Neuronal stem cell (in vitro differentiated cells): ENCODE measurements at regions not wholly inside any gene's neighbourhood (a gene's known extent, or its start where the extent isn't known, plus 50 kb on each side); places are given as distances from the start of the nearest gene placed in this dataset.
A peak's percentile ranks its signal among the peaks of the same experiment; 100 is the strongest.

Experiments
- DNase-seq: peaks from one replicate; pipeline ENCODE4 v3.0.0-alpha.2; 2013; ENCODE audit warnings: low spot score
- H2AFZ ChIP-seq: one replicate; pipeline ENCODE4 v1.6.1; 2013; ENCODE audit warnings: mild to moderate bottlenecking, low read length, inconsistent platforms
- H2AK5ac ChIP-seq: 2 replicates; pipeline ENCODE4 v1.6.1; 2013; ENCODE audit warnings: low read depth, mild to moderate bottlenecking, inconsistent platforms, low read length, moderate library complexity, mixed read lengths
- H2BK120ac ChIP-seq: 2 replicates; pipeline ENCODE4 v1.6.1; 2013; ENCODE audit warnings: low read depth, mild to moderate bottlenecking, inconsistent platforms, low read length, moderate library complexity, mixed read lengths
- H2BK12ac ChIP-seq: one replicate; pipeline ENCODE4 v1.6.1; 2013; ENCODE audit warnings: low read length, inconsistent platforms
- H2BK15ac ChIP-seq: 2 replicates; pipeline ENCODE4 v1.6.1; 2013; ENCODE audit warnings: mild to moderate bottlenecking, low read length, inconsistent platforms, mixed read lengths
- H2BK5ac ChIP-seq: one replicate; pipeline ENCODE4 v1.6.1; 2013; ENCODE audit warnings: inconsistent platforms, mild to moderate bottlenecking, low read length, moderate library complexity
- H3K14ac ChIP-seq: one replicate; pipeline ENCODE4 v1.6.1; 2013; ENCODE audit warnings: low read length, inconsistent platforms
- H3K18ac ChIP-seq: 2 replicates; pipeline ENCODE4 v1.6.1; 2013; ENCODE audit warnings: low read length, inconsistent platforms
- H3K23ac ChIP-seq: 2 replicates; pipeline ENCODE4 v1.6.1; 2013; ENCODE audit warnings: low read depth, mild to moderate bottlenecking, mixed read lengths, low read length, inconsistent platforms; ENCODE audit not compliant: poor library complexity
- H3K27ac ChIP-seq: replicated peaks from 3 replicates; pipeline ENCODE4 v1.5.1; 2013; ENCODE audit warnings: low read length, inconsistent platforms
- H3K27me3 ChIP-seq, 3 experiments: 2 replicates each; pipeline ENCODE4 v1.6.1; 2013; ENCODE audit warnings: low read length in 3 of 3, mild to moderate bottlenecking in 2 of 3, inconsistent platforms in 1 of 3, low read depth in 1 of 3, mixed read lengths in 1 of 3, moderate library complexity in 1 of 3; ENCODE audit not compliant: control insufficient read depth in 3 of 3, insufficient read depth in 3 of 3
- H3K36me3 ChIP-seq, 2 donors: replicated peaks in 1 of 2; 2 replicates each; pipeline ENCODE4 v1.6.1; 2013; ENCODE audit warnings: low read length in 2 of 2; ENCODE audit not compliant: control insufficient read depth in 2 of 2, insufficient read depth in 2 of 2
- H3K4ac ChIP-seq: 2 replicates; pipeline ENCODE4 v1.6.1; 2013; ENCODE audit warnings: inconsistent platforms, mild to moderate bottlenecking, low read length, moderate library complexity
- H3K4me1 ChIP-seq, 2 donors: 1 replicate in 1 of 2; 2 replicates in 1 of 2; pipeline ENCODE4 v1.6.1; 2013; ENCODE audit warnings: low read length in 2 of 2, low read depth in 1 of 2; ENCODE audit not compliant: control insufficient read depth in 2 of 2, insufficient read depth in 1 of 2
- H3K4me2 ChIP-seq: one replicate; pipeline ENCODE4 v1.6.1; 2013; ENCODE audit warnings: mild to moderate bottlenecking, low read length, inconsistent platforms; ENCODE audit not compliant: insufficient read depth, poor library complexity, severe bottlenecking
- H3K4me3 ChIP-seq, 2 donors: 2 replicates each; pipeline ENCODE4 v1.5.1; 2013; ENCODE audit warnings: low read length in 2 of 2, mild to moderate bottlenecking in 2 of 2, inconsistent platforms in 1 of 2, moderate library complexity in 1 of 2
- H3K79me1 ChIP-seq: one replicate; pipeline ENCODE4 v1.6.1; 2013; ENCODE audit warnings: low read depth, mild to moderate bottlenecking, inconsistent platforms, low read length, moderate library complexity
- H3K9ac ChIP-seq: one replicate; pipeline ENCODE4 v1.6.1; 2013; ENCODE audit warnings: mild to moderate bottlenecking, low read depth, low read length, inconsistent platforms; ENCODE audit not compliant: poor library complexity
- H3K9me3 ChIP-seq, 2 donors: replicated peaks in 1 of 2; 2 replicates each; pipeline versions ENCODE3 to v1.6.1; 2013; ENCODE audit warnings: low read length in 2 of 2, mild to moderate bottlenecking in 2 of 2, inconsistent platforms in 1 of 2, low read depth in 1 of 2, mixed read lengths in 1 of 2, moderate library complexity in 1 of 2; ENCODE audit not compliant: control insufficient read depth in 2 of 2, insufficient read depth in 1 of 2
- H4K8ac ChIP-seq: one replicate; pipeline ENCODE4 v1.6.1; 2013; ENCODE audit warnings: low read depth, mild to moderate bottlenecking, inconsistent platforms, low read length, moderate library complexity
- H4K91ac ChIP-seq: one replicate; pipeline ENCODE4 v1.6.1; 2013; ENCODE audit warnings: low read length, low read depth, mild to moderate bottlenecking, inconsistent platforms; ENCODE audit not compliant: poor library complexity
- WGBS, 2 donors: extraction: QIAGEN DNeasy Blood & Tissue Kit; methylation state at CpG; one replicate each; pipeline ENCODE4 v1.1.7; 2013; ENCODE audit warnings: missing lambda C conversion rate in 2 of 2, mixed read lengths in 1 of 2; ENCODE audit not compliant: insufficient read length in 2 of 2, insufficient replicate concordance in 1 of 2; ENCODE audit errors: extremely low coverage in 2 of 2; 5-methylcytosine and 5-hydroxymethylcytosine counted together

- H3K36me3 ChIP-seq: no peaks in the 10 kb centered on the region
- H3K4me1 ChIP-seq: peaks cover 8 to 9% of the 10 kb centered on the region in 2 donors
- no peak overlapping the region for H2BK120ac ChIP-seq
- no peak overlapping the region for H3K4me2 ChIP-seq
- H2AK5ac ChIP-seq: no peak overlapping the region
- WGBS, 2 donors: no CpG with 5 or more reads among the region's 2 CpGs
- no peak overlapping the region for H3K14ac ChIP-seq
- H3K9me3 ChIP-seq: no peaks in the 10 kb centered on the region
- H3K9ac ChIP-seq: no peak overlapping the region
- H3K4ac ChIP-seq: no peak overlapping the region
- no peak overlapping the region for H2AFZ ChIP-seq
- no peaks in the 10 kb centered on the region for H3K79me1 ChIP-seq
- H4K91ac ChIP-seq: no peak overlapping the region
- H2BK12ac ChIP-seq: no peak overlapping the region
- H3K27me3 ChIP-seq: no peaks in the 10 kb centered on the region
- H4K8ac ChIP-seq: no peak overlapping the region
- no peak overlapping the region for H2BK15ac ChIP-seq
- no peak overlapping the region for H2BK5ac ChIP-seq
- no peak overlapping the region for H3K18ac ChIP-seq
- no peak overlapping the region for H3K23ac ChIP-seq
- no peak overlapping the region for H3K27ac ChIP-seq
- H3K4me3 ChIP-seq: no peak overlapping the region
- no peak for DNase-seq
Measured at GRCh38 chr15:95880630-95881029, 449.9 kb upstream of the NR2F2 start.

DNA sequence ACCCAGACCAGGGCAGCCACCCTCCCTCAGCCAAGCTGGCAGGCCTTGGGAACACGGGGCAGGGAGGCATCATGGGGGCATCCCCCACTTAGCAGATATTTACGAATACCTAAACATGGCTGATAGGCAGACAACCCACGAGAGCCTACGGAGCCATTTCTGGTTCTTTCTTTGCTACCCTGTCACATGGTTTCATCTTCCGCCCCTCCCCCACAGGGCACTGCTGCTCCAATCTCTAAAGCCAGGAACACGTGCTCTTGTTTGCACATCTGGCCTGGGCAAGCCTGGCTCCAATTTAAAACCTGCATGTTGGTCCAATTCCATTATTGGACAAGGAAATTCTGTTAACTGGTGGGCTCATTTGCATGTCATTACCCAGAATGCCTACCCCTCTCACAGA lies 447.4 kb upstream of the NR2F2 start:
- DNase-seq: no peak
- no CpG with 5 or more reads among the region's 6 CpGs for WGBS, 2 donors

GRCh38 chr15:95884276-95884675 lies 446.2 kb upstream of the NR2F2 start:
- H3K4ac ChIP-seq: no peak overlapping the region
- H3K27ac ChIP-seq: no peak overlapping the region
- whole genome bisulfite sequencing, 2 donors: no CpG with 5 or more reads among the region's 5 CpGs
- no peak overlapping the region for H3K23ac ChIP-seq
- H3K4me3 ChIP-seq: no peak overlapping the region
- H4K8ac ChIP-seq: no peak overlapping the region
- H2BK12ac ChIP-seq: no peak overlapping the region
- H2BK15ac ChIP-seq: no peak overlapping the region
- no peaks in the 10 kb centered on the region for H3K79me1 ChIP-seq
- no peak overlapping the region for H2AK5ac ChIP-seq
- H3K9me3 ChIP-seq: no peaks in the 10 kb centered on the region
- no peak overlapping the region for H3K9ac ChIP-seq
- H3K4me2 ChIP-seq: no peak overlapping the region
- no peak overlapping the region for H2BK120ac ChIP-seq
- H3K4me1 ChIP-seq: peaks cover 8 to 9% of the 10 kb centered on the region in 2 donors
- DNase-seq: peak; percentile 23
- H2AFZ ChIP-seq: peak overlapping the region; percentile 12
- no peak overlapping the region for H3K18ac ChIP-seq
- H2BK5ac ChIP-seq: no peak overlapping the region
- no peak overlapping the region for H3K14ac ChIP-seq
- H4K91ac ChIP-seq: no peak overlapping the region
- no peaks in the 10 kb centered on the region for H3K36me3 ChIP-seq
- no peaks in the 10 kb centered on the region for H3K27me3 ChIP-seq

More for the DNA sequence above, 447.4 kb upstream of the NR2F2 start:
- Histone ChIP-seq H3K14ac (no peak overlapping the region), H3K36me3 (no peaks in the 10 kb centered on the region), H3K79me1 (no peaks in the 10 kb centered on the region), H2AFZ (peak overlapping the region; percentile 12), H3K4ac (no peak overlapping the region), H3K4me2 (no peak overlapping the region), H3K9ac (no peak overlapping the region), H2BK120ac (no peak overlapping the region), H3K23ac (no peak overlapping the region), H3K9me3 (no peaks in the 10 kb centered on the region), H2BK12ac (peak overlapping the region; percentile 77), H2AK5ac (peak overlapping the region; percentile 49), H3K18ac (peak overlapping the region; percentile 58), H3K27ac (no peak overlapping the region), H3K27me3 (no peaks in the 10 kb centered on the region), H4K8ac (no peak overlapping the region), H2BK15ac (peak overlapping the region; percentile 6), H3K4me1 (peaks cover 8 to 9% of the 10 kb centered on the region in 2 donors), H2BK5ac (no peak overlapping the region), H4K91ac (no peak overlapping the region), H3K4me3 (no peak overlapping the region)

- no peak overlapping the region for H3K4me3 ChIP-seq
Measured at GRCh38 chr15:95887666-95888390, 442.7 kb upstream of the NR2F2 start.

More at GRCh38 chr15:95887666-95888390, 442.7 kb upstream of the NR2F2 start:
- no peaks in the 10 kb centered on the region for H3K27me3 ChIP-seq
- H3K36me3 ChIP-seq: no peaks in the 10 kb centered on the region
- H3K4me2 ChIP-seq: no peak overlapping the region
- H3K18ac ChIP-seq: no peak overlapping the region
- DNase-seq: no peak
- H2AK5ac ChIP-seq: no peak overlapping the region
- no peaks in the 10 kb centered on the region for H3K9me3 ChIP-seq
- no peak overlapping the region for H4K91ac ChIP-seq
- no peak overlapping the region for H3K4ac ChIP-seq
- peaks cover 8 to 9% of the 10 kb centered on the region in 2 donors for H3K4me1 ChIP-seq
- no peak overlapping the region for H2BK5ac ChIP-seq
- H3K79me1 ChIP-seq: no peaks in the 10 kb centered on the region
- no peak overlapping the region for H2AFZ ChIP-seq
- WGBS, 2 donors: no CpG with 5 or more reads among the region's 7 CpGs
- H3K27ac ChIP-seq: no peak overlapping the region
- no peak overlapping the region for H2BK12ac ChIP-seq
- H2BK120ac ChIP-seq: no peak overlapping the region
- H2BK15ac ChIP-seq: no peak overlapping the region
- H3K23ac ChIP-seq: no peak overlapping the region
- no peak overlapping the region for H4K8ac ChIP-seq
- no peak overlapping the region for H3K9ac ChIP-seq
- H3K14ac ChIP-seq: no peak overlapping the region
